Renal pelvis (tissue), 1 donor: ENCODE measurements at regions not wholly inside any gene's neighbourhood (a gene's known extent, or its start where the extent isn't known, plus 50 kb on each side); places are given as distances from the start of the nearest gene placed in this dataset.
"Not testable (repeated sequence)": the region's sequence is repeated elsewhere in the genome, so short reads cannot be mapped to it uniquely, and the experiment has no call there.

ENCODE experiments used
- DNase-seq: peaks from one replicate; pipeline ENCODE4 v3.0.0-alpha.2; 2013

- DNase-seq = no peak
Measured at GRCh38 chr12:46547421-46548354, 175.1 kb upstream of the SLC38A2 start.

- no peak for DNase-seq
Measured at GRCh38 chr12:46546634-46547273, 174.2 kb upstream of the SLC38A2 start.

GRCh38 chr12:46543378-46543795, 170.8 kb upstream of the SLC38A2 start:
- DNase-seq = not testable (repeated sequence)

- no peak for DNase-seq
Measured at GRCh38 chr12:46538976-46539375, 166.4 kb upstream of the SLC38A2 start.

DNA sequence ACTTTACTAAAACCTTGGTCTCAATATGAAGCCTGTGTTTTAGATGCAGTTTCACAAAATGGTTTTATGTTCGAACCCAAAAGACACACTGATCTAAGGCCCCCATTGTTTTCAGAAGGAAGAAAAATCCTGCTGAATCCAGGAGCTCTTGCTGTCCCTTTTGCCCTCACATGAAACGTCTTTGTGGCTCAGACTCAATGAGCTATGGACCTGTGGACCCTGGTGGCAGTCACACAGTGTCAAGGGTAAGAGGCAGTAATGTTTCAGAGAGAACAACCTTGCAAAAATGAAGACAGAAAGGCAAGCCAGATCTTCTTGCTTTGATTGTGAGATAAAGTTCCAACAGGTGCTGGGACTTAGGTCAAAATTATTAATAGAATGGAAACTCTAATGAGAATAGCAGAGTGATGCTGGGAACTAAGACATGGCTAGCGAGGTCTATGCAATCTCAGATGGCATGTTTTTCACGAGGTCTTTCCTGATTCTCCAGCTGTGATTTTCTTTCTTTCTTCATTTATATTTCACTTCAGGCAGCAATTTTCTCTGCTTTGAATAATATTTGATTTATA, 164.9 kb upstream of the SLC38A2 start:
- DNase-seq = no peak

- DNase-seq = not testable (repeated sequence)
Measured at GRCh38 chr12:46536316-46536715, 163.7 kb upstream of the SLC38A2 start.

DNA sequence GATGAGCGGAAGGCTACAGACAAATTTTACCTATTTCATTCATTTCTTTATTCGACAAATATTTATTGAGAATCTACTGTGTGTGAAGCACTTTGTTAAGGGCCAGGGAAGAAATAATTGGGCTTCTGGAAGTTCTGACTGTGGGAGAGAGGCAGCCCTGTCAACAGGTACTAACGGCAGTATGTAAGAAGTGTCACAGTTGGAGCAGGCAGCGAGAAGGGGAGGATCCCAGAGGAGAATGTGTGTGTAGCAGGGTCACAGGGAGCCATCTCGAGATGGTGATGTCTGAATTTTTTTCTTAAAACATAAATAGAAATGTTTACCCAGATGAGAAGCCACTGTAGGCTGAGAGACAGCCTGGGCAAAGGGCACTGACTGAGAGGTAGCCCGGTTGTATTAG, 163.3 kb upstream of the SLC38A2 start:
- no peak for DNase-seq

- no peak for DNase-seq
Measured at GRCh38 chr12:46535376-46535775, 162.8 kb upstream of the SLC38A2 start.

GRCh38 chr12:46534327-46534840, 161.8 kb upstream of the SLC38A2 start:
- DNase-seq = no peak

- no peak for DNase-seq
Measured at GRCh38 chr12:46533723-46534122, 161.2 kb upstream of the SLC38A2 start.

DNA sequence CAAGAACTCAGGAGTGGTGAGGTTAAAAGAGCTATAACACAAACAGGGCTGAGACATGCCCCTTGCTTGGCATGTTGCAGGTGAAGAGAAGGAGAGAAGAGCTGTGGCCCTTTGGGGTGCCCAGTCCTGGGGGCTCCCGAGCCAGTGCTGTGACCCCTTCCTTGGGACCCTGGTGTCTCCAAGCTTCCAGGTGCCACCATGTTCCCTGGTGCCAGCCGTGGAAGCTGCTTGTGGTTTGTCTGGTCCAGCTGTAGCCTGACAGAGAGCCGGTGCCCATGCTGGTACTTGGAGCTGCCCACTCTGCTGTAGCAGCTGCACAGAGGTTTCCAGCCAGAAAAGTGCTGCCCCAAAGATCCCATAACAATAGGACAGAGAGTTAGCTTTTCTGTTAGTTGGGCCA, 159.2 kb upstream of the SLC38A2 start:
- no peak for DNase-seq

- no peak for DNase-seq
Measured at GRCh38 chr12:46531059-46531785, 158.6 kb upstream of the SLC38A2 start.

- DNase-seq = no peak
Measured at GRCh38 chr12:46530373-46531056, 157.9 kb upstream of the SLC38A2 start.

DNA sequence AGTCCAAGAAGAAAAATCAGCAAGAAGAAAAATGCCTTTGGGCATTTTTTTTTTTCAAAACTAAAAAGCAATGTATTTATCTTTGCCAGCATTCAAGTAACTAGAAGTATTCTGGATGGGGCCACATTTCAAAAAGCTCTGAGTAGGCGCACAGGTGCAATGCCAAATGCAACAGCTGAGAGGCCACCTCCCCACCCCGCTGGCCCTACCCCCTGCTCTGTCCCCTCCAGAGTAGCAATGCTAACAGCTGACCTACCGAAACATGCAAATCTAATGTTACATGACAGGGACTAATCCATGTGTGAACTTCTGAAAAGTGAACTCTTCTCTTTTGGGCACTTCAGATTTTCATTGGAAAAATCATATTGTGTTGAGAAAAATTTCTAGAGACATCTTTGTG, 153.7 kb upstream of the SLC38A2 start:
- no peak for DNase-seq

GRCh38 chr12:46524778-46525177, 152.2 kb upstream of the SLC38A2 start:
- peak; percentile 71 for DNase-seq

DNA sequence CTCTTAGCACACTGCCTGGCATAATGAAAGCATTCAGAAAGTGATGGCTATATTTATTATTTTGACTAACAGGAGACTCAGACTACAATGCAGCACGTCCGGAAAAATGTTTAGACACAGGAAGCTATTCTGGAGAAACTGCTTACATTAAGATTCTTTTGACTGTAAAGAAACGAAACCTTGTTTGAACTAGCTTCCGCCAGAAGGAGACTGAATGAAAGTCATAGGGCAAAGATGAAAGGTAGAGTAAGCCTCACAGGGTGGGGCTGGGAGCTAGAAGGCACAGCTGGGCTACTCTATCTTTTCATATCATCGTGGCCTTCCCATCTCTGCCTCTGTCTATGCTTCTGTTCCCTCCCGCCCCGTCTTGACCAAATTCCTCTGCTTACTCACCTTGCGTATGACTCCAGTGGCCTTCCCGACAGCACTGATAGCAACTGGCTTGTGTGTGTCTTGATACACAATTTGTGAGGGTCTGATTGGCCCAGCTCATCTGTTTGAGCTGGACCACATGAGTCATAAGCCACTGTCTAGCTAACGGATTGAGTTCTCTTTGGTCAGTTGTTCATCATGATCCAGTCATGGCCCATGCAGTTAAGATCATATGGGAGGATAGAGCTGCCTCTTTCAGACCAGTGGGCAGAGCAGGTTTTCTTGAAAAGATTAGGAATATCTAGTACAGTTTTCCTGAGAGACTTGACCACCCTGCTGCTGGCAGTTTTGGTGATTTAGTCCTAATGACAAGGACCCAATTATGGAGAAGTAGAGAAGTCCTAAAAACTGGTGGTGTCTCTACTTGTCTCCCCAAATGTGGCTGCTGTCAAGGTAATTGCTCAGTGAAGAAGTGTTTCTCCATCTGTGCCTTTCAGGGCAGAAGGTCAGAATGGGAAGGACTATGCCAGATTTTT, 151.5 kb upstream of the SLC38A2 start:
- DNase-seq = no peak

DNA sequence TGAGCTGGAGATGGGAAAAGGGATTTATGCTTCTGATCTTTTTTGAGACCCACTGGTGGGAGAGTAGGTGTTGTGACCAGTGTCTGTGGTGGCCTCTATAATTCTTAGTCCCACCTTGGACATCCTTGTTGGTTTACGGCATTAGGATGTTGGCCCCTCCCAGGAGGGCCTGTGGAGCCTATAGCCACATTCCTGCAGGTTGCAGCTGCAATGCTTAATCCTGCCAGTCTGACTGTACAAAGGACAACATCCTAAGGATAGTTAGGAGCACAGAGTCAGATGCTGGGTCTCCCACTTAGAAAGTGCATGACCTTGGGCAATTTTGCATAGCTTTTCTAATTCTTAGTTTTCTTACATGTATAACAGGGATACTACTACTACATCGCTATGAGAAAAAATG, 150.9 kb upstream of the SLC38A2 start:
- no peak for DNase-seq

GRCh38 chr12:46522071-46522470, 149.5 kb upstream of the SLC38A2 start:
- DNase-seq = no peak

DNA sequence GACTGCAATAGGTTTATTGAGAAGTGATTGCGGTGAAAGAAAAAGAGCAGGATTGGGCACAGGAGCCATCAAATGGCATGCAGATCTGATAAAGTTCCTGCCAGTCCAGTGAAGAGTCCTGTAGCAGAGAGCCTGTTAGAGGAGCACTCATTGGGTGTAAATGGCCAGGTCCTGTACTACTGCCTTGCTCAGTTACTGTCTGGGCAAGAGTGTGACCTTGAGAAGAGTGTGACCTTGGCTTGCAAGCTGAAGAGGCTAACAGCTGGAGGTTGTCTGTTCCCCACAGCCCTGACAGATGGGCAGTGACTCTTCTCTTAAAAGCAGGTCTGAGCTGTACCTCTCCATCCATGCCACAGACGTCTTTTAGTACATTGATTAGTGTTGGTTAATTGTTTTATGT, 148.6 kb upstream of the SLC38A2 start:
- DNase-seq = no peak

DNA sequence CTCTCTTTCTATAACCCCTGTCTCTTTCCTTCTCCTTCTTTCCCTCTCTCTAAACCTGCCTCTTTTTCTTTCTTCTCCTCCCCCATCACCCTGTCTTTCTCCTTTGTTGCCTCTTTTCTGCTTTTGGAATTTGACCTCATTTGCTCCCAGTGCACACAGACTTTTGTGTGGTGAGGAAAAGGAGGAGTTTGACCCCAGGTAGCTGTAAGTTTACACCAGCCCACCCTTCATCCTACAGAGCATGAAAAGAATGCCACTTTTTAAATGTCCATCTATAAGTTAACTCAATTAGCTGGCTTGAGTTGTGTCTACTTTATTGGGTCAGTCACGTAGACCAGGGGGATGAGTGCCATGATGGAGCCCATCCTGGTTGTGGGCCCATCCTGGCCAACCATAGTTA, 146.8 kb upstream of the SLC38A2 start:
- no peak for DNase-seq
